HG03139 (cell line): ENCODE measurements at regions not wholly inside any gene's neighbourhood (a gene's known extent, or its start where the extent isn't known, plus 50 kb on each side); places are given as distances from the start of the nearest gene placed in this dataset.
"Not testable (repeated sequence)": the region's sequence is repeated elsewhere in the genome, so short reads cannot be mapped to it uniquely, and the experiment has no call there.

Source experiments
- ATAC-seq: cut with Tn5 transposase; IDR thresholded peaks from one replicate; pipeline ENCODE4 v1.9.1; 2021; ENCODE audit not compliant: unreplicated experiment

DNA sequence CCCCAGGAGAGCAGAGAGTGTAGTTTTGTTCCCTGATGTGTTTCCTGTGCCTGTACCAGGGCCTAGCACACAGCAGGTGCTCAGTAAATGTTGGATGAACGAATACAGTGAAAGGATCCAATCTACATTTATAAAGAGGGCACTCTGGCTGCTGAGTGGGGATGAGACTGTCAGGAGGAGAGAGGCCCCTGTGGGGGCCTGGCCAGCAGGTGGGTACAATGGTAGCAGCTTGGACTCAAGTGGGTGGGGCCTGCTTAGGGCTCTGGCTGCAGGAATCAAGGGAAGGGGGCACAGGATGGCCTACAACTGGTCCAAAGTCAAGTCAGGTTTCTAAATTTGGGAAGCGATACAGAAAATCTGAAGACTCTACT is 156.6 kb upstream of the GRK3 start:
- no peak for ATAC-seq

GRCh38 chr22:25409240-25409639 is 155.2 kb upstream of the GRK3 start:
- no peak for ATAC-seq

DNA sequence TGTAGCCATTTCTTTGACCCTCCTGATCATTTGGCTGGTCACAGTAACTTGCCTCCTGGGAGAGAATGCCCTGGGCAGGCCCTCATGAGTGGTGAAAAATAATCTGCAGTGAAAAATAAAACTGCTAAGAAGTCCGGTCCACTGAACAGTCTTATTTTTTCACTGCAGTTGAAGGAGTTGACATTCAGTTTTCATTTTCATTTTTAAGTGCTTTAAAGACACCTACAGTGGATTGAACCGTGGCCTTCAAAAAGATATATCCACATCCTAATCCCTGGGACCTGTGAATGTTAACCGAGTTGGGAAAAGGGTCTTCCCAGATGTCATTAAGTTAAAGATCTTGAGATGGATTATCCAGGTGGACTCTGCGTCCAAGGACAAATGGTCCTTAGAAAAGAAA is 153.6 kb upstream of the GRK3 start:
- no peak for ATAC-seq

DNA sequence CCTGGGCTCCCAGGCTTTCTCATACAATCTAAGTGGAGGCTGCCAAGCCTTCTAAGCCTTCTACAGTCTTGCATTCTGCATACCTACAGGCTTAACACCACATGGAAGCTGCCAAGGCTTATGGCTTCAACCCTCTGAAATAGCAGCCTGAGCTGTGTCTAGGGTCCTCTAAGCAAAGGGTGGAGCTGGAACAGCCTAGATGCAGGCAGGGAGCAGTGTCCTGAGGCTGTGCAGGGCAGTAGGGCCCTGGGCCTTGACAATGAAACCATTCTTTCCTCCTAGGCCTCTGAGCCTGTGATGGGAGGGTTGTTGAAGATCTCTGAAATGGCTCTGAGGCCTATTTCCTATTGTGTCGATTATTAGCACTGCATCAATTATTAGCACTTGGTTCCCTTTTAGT is 150.9 kb upstream of the GRK3 start:
- no peak for ATAC-seq

DNA sequence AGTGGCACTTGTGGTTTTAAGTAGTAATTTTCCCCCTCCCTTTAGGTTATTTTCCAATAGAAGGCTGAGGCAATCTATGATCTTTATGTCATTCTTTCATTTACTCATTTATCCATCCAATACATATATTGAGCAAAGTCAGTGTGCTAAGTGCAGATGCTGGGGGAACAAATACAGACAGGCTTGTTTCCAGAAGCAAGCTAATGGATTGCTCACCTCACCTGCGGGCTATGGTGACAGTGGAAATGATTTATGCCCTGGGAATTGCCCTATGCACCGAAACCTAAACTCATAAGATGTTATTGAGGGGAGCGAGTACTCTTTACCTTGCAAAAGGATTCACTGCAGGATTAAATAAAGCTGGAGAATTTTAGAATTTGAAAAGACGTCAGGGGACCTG is 148.7 kb upstream of the GRK3 start:
- ATAC-seq, result not testable (repeated sequence)

- ATAC-seq, result not testable (repeated sequence)
Observed at GRCh38 chr22:25417826-25418225, 146.6 kb upstream of the GRK3 start.

DNA sequence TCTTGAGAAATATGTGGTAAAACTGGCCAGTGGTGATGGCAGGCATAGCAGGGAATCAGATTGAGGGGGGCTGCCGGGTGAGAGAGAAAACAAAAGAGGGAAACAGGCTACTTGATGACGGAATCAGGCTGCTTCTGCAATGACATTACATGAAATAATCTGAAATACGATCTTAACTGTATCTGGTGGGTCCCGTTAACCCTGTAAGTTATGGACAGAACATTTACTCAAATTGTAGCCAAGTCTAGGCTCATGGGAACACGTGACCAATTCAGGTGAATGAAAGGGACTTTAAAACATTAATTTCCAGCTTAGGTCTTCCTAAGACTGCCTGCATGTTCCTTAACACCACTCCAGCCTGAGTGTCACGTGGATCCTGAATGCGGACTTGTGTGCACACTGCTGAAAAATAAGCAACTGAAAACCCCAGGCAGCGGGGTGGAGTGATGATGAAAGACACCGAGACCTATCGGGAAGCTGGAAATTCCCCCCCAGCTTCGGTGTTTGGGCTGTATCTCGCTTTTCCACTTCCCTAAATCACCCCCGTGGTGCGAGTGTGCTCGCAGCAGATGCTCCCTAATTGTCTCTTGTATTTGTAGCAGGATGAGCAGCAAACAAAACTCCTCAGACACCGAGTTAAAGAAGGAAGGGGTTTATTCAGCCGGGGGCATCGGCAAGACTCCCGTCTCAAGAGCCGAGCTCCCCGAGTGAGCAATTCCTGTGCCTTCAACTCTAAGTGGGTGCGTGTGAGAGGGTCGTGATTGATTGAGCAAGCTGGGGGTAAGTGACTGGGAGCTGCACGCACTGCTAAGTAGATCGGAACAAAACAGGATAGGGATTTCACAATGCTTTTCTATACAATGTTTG is 145.0 kb upstream of the GRK3 start:
- no peak for ATAC-seq

- ATAC-seq, result not testable (repeated sequence)
Observed at GRCh38 chr22:25420114-25420441, 144.4 kb upstream of the GRK3 start.

GRCh38 chr22:25420471-25420924 is 144.0 kb upstream of the GRK3 start:
- no peak for ATAC-seq

GRCh38 chr22:25420925-25421904 is 143.3 kb upstream of the GRK3 start:
- ATAC-seq, result no peak

DNA sequence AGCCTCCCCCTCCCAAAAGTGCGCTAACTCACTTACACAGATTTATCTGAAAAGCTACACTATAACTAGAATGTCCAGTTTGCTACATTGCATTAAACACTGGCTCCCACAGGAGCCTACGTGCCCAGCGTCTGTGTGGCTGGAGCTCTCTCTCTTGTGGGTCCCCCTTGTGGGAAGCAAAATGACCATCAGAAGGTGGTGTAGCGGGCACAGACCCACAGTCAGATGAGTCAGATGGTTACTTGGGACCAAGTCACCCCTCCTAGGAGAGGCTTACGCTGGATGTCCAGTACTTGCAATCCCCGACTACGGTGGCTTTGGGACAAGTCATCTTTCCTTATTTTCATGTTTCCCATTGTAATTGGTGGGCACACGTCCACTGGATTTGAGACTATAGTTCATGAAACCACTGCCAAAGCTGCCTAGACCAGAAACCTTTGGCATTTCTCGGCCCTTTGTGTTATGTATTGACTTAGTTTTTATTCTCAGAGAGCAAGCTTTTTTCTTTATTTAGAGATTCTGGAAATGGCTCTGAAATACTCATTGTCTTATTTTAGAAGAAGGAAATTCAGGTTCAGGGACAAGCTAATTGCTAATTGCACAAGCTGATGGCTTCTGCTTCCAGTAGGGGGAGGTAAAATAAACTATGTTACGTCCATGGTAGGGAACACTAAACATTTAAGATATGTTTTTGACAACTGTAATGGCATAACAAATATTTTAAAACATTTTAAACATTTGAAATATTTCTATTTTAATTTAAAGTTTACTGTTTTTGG is 137.8 kb upstream of the GRK3 start:
- not testable (repeated sequence) for ATAC-seq

DNA sequence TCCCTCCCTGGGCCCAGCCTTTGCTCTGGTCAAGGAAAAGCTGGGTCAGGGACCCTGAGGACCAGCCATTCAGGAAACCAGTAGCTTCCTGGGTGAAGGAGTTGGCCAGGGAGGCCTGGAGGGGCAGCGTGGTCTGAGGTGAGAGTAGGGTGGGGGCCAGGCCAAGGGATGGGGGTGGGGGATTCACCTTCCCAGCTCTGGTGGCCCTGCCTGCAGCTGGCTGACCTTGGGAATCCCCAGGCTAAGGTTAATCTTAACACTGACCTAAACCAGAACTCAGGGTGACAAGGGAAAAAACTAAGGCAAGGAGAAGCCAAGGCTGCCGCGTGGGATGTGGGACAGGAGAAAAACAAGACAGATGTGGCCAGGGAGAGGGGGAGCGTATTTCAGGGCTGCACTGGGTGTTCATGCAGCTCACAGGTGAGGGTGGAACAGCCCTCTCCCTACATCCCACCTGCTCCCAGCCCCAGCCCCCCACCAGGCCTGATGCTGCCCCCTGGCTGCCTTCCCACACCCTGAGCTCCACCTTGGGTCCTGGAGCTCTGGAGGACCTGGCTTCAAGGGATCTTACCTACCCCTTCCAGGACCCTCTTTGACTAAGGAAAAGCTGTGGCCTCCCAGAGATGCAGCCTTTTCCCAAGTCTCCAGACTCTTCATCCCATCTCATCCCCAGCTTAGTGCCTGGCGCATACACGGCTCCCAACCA is 132.7 kb upstream of the GRK3 start:
- not testable (repeated sequence) for ATAC-seq

- ATAC-seq, result not testable (repeated sequence)
Observed at GRCh38 chr22:25433381-25433970, 131.0 kb upstream of the GRK3 start.

DNA sequence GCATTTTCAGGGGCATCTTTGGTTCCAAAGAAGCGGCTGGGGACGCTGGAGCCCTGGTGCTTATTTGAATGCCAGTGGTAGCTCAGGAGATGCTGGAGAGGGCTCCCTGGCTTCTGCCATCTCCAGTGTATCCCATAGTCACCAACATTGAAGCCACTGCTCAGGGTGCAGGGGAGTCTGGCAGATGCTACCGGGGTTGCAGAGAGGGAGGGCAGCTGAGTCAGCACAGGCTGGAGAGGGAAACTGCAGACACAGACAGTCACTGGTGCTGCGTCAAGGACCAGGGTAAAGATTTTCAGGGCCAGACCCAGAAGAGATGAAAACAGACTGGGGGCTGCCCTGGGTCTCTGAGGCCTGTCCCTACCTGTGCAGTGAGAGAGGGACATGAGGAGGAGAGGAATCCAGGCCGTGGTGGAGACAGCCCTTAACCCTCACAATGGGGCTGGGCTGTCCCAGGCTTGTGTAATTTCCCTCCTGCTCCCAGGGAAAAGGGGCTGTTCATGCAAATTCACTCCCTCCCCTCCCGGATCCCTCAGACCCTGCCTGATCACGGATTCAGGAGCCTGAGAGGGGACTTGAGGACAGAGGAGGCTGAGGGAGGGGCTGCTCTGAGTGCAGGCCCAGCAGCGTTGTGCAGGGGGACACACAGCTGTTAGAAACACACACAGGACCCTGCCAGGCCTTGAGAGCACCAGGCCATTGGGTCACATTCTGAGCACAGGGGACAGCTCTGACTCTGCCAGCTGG is 126.9 kb upstream of the GRK3 start:
- ATAC-seq, result no peak

GRCh38 chr22:25447067-25447685 is 117.3 kb upstream of the GRK3 start:
- no peak for ATAC-seq

GRCh38 chr22:25447686-25448434 is 116.6 kb upstream of the GRK3 start:
- ATAC-seq, result peak; percentile 71

DNA sequence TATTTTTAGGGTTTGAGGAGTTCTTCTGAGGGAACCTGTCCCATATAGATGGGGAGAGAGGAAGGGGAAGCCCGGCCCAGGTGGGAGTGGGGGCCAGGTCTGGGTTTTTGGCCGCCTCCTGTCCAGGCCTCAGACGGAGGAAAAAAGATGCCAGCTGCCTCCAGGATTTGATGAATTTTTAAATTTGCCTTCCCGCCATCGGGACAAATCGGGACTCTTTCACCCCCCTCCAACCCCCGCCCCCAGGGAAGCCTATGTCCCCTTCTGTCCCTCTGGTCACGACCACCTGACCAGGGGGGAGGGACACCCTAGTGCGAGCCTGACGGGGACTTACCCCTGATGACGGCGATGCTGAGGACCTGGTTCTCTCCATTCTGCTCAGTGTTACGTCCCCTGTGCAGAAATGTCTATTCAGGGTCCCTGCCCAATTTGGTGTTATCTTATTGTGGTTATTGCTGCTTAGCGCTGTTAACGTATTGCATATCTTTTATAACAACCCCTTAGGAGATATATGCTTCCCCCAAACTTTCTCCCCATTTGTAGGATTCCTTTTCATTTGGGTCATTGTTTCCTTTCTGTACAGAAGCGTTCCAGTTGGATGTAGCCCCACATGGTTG is 115.9 kb upstream of the GRK3 start:
- ATAC-seq, result no peak
